GM12801 (cell line): ENCODE measurements at regions not wholly inside any gene's neighbourhood (a gene's known extent, or its start where the extent isn't known, plus 50 kb on each side); places are given as distances from the start of the nearest gene placed in this dataset.

Experiments used
- TF ChIP-seq, protein P1 (sequence below): IDR thresholded peaks from one replicate; pipeline ENCODE4 v1.5.1; 2011; ENCODE audit warnings: control low read depth; ENCODE audit not compliant: insufficient read length; ENCODE audit errors: extremely low read depth

DNA sequence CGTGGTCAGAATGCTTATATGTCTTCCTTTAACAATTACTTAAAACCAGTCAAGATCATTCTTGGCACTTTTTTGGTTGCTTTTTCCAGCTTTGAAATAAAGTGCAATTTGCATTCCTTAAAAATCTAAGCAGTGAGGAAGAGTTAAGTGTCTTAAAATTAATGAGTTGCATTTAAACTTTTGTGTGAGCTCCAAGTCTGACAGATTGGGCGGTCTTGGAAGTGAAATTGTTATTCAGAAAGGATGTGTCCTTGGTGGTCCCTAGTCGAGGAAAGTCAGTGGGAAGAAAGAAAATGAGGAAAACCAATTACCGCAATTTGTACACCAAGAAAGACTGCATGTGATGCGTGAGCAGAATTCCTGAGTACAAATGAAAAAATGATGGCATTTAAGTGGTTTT lies 132.5 kb downstream of the HHIPL2 start:
- TF ChIP-seq, protein P1, sequence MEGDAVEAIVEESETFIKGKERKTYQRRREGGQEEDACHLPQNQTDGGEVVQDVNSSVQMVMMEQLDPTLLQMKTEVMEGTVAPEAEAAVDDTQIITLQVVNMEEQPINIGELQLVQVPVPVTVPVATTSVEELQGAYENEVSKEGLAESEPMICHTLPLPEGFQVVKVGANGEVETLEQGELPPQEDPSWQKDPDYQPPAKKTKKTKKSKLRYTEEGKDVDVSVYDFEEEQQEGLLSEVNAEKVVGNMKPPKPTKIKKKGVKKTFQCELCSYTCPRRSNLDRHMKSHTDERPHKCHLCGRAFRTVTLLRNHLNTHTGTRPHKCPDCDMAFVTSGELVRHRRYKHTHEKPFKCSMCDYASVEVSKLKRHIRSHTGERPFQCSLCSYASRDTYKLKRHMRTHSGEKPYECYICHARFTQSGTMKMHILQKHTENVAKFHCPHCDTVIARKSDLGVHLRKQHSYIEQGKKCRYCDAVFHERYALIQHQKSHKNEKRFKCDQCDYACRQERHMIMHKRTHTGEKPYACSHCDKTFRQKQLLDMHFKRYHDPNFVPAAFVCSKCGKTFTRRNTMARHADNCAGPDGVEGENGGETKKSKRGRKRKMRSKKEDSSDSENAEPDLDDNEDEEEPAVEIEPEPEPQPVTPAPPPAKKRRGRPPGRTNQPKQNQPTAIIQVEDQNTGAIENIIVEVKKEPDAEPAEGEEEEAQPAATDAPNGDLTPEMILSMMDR, result no peak

DNA sequence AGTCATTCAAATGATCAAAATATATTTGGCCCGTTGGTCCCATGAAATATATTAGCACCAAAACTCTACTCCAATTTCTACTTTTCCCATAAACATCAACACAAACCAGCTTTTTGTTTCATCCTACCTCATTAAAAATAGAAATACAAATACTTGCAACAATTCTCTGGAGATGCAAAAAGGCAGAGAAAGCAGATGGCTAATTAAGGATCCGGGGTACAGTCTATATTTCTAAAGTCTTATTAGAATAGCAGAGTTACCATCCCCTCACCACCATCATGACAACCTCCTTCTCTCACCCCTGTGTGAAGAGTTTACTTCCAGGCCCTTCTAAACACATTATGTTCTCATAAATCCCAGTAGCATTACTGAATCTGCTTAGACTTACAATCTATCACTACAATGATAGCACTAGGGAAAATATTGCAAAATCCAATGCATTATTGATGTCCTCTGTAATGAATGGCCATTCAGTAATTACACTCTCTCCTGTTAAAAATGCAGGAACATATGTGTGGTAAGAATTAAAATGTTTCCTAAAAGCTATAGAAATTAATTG lies 133.8 kb downstream of the HHIPL2 start:
- TF ChIP-seq, protein P1, result no peak

DNA sequence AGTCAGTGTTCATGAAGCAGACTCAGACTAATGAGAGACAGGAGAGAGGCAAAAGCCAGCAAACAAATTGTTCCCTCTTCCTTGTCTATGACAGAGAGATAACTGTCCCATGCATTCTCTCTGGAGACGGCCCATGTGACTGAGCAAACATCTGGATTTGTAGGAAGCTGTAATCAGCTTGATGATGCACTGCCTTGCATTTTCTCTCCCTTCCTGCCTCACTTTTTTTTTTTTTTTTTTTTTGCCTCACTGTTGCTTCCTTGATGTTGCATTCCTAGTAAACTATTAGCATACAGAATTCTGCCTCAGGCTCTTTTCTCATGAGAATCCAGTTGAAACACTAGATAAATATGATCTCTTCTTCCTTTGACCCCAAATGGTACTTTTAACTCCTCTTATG lies 134.5 kb downstream of the HHIPL2 start:
- TF ChIP-seq, protein P1, result no peak

DNA sequence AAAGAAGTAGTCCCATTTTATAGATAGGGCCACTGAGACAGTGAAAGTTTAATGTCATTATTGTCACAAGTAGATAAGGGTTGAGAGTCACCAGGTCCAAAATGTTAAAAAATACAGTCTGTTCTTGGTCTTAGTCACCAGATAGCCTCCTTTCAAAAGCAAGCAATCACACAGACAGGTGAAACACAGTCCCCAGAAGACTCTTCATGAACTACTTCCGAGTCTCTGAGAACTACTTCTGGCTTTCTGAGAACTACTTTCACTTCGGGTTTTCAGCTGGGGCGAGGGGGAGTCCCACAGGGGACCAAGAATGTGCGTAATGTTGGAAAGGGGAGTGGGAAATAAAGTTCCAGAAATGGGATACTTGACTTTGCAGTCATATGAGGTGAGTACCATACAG lies 143.2 kb downstream of the HHIPL2 start:
- TF ChIP-seq, protein P1, result no peak

DNA sequence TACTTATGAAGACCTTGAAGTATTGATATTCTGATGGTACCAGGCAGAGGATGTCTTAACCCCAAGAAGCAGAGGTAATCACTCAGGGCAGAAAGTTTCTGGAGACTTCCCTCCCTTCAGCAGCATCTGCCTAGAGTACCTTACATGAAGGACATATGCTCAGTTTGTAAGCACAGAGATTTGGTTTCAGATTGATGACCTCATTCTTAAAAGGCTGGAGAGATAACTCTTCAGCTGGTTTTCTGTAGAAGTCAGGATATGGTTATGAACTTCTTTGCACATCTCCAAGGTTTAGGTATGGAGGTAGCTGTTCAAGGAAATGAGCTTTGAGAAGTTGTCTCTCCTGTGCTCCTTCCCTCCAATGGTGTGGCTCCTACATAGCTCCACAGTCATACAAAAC lies 148.7 kb downstream of the HHIPL2 start:
- TF ChIP-seq, protein P1, result no peak

DNA sequence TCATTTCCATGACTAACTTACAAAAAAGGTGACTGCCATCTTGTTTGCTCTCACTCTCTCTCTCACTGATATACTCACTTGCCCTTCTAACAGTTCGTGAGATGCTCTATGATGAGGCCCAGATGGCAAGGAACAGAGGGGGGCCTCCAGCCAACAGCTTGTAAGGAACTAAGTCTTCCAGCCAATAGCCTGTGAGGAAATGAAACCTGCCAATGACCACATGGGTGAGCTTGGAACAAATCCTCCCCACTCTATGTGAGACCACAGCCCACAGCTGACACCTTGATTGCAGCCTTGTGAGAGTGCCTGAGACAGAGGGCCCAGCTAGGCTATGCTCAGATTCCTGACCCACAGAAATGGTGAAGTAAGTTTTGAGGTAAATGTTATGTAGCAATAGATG lies 153.7 kb downstream of the HHIPL2 start:
- TF ChIP-seq, protein P1, result no peak

DNA sequence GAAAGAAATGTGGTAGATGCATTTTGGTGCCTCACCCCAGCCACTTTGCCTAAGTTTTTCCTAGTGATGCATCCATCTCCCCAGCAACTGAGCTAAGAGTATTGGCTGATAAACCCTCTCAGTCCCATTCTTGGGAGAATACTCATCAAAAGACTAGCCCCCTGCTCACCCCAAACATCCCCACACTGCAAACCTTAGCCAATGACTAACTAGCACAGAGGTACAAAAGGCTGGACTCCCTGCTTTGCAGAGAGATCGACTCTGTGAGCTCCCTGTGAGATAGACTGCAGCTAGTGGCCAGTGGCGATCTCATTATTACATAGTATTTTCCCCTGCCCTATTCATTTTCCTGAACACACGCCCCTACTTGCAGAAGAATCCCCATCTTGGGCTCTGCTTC lies 155.3 kb downstream of the HHIPL2 start:
- TF ChIP-seq, protein P1, result no peak
